ENCODE measurements at regions not wholly inside any gene's neighbourhood (a gene's known extent, or its start where the extent isn't known, plus 50 kb on each side); places are given as distances from the start of the nearest gene placed in this dataset.

GRCh38 chr4:53716471-53717063, 125.3 kb upstream of the LNX1 start:
- no peak for DNase-seq (ENCODE audit: low read depth)
- no peaks in the 10 kb centered on the region for H3K36me3 ChIP-seq (ENCODE audit: control insufficient read depth, insufficient read depth, low read length)
- no peak overlapping the region for H3K4me3 ChIP-seq (ENCODE audit: low read depth, low read length)
- no peak for TF ChIP-seq CTCF (IDR thresholded peaks at IDR 0.05; ENCODE audit: insufficient read depth, low read length, poor library complexity, severe bottlenecking)
- H3K27me3 ChIP-seq (ENCODE audit: control insufficient read depth, insufficient read depth, low read length): no peaks in the 10 kb centered on the region

GRCh38 chr4:53716011-53716410, 124.7 kb upstream of the LNX1 start:
- H3K27me3 ChIP-seq (ENCODE audit: control insufficient read depth, insufficient read depth, low read length): no peaks in the 10 kb centered on the region
- DNase-seq (ENCODE audit: low read depth): no peak
- no peak for TF ChIP-seq CTCF (IDR thresholded peaks at IDR 0.05; ENCODE audit: insufficient read depth, low read length, poor library complexity, severe bottlenecking)
- no peaks in the 10 kb centered on the region for H3K36me3 ChIP-seq (ENCODE audit: control insufficient read depth, insufficient read depth, low read length)
- H3K4me3 ChIP-seq (ENCODE audit: low read depth, low read length): no peak overlapping the region

GRCh38 chr4:53714236-53715140, 123.2 kb upstream of the LNX1 start:
- Histone ChIP-seq H3K36me3 (ENCODE audit: control insufficient read depth, insufficient read depth, low read length) (no peaks in the 10 kb centered on the region), H3K4me3 (ENCODE audit: low read depth, low read length) (no peak overlapping the region), H3K27me3 (ENCODE audit: control insufficient read depth, insufficient read depth, low read length) (no peaks in the 10 kb centered on the region)
- no peak for TF ChIP-seq CTCF (IDR thresholded peaks at IDR 0.05; ENCODE audit: insufficient read depth, low read length, poor library complexity, severe bottlenecking)
- no peak for DNase-seq (ENCODE audit: low read depth)

GRCh38 chr4:53713767-53714166, 122.5 kb upstream of the LNX1 start:
- TF ChIP-seq CTCF (IDR thresholded peaks at IDR 0.05; ENCODE audit: insufficient read depth, low read length, poor library complexity, severe bottlenecking): no peak
- no peak overlapping the region for H3K4me3 ChIP-seq (ENCODE audit: low read depth, low read length)
- no peaks in the 10 kb centered on the region for H3K27me3 ChIP-seq (ENCODE audit: control insufficient read depth, insufficient read depth, low read length)
- no peak for DNase-seq (ENCODE audit: low read depth)
- H3K36me3 ChIP-seq (ENCODE audit: control insufficient read depth, insufficient read depth, low read length): no peaks in the 10 kb centered on the region

GRCh38 chr4:53713296-53713695, 122.0 kb upstream of the LNX1 start:
- Histone ChIP-seq H3K36me3 (ENCODE audit: control insufficient read depth, insufficient read depth, low read length) (no peaks in the 10 kb centered on the region), H3K27me3 (ENCODE audit: control insufficient read depth, insufficient read depth, low read length) (no peaks in the 10 kb centered on the region), H3K4me3 (ENCODE audit: low read depth, low read length) (no peak overlapping the region)
- TF ChIP-seq CTCF (IDR thresholded peaks at IDR 0.05; ENCODE audit: insufficient read depth, low read length, poor library complexity, severe bottlenecking): no peak
- no peak for DNase-seq (ENCODE audit: low read depth)
